Muscle layer of colon (tissue), 2 donors: ENCODE measurements at regions not wholly inside any gene's neighbourhood (a gene's known extent, or its start where the extent isn't known, plus 50 kb on each side); places are given as distances from the start of the nearest gene placed in this dataset.

Experiments used
- H3K27ac ChIP-seq: one replicate; pipeline ENCODE4 v1.7.0; 2013; ENCODE audit warnings: low read depth, mild to moderate bottlenecking, low read length, moderate library complexity
- H3K27me3 ChIP-seq, 2 donors: one replicate each; pipeline ENCODE4 v1.7.0; 2013; ENCODE audit warnings: low read length in 2 of 2, mild to moderate bottlenecking in 2 of 2; ENCODE audit not compliant: insufficient read depth in 2 of 2, control insufficient read depth in 1 of 2
- H3K36me3 ChIP-seq: one replicate; pipeline ENCODE4 v1.7.0; 2013; ENCODE audit warnings: mild to moderate bottlenecking, low read length; ENCODE audit not compliant: insufficient read depth
- H3K4me1 ChIP-seq: one replicate; pipeline ENCODE4 v1.7.0; 2013; ENCODE audit warnings: mild to moderate bottlenecking, low read length; ENCODE audit not compliant: insufficient read depth
- H3K4me3 ChIP-seq, 2 donors: one replicate each; pipeline ENCODE4 v1.7.0; 2013; ENCODE audit warnings: low read length in 2 of 2, low read depth in 1 of 2, mild to moderate bottlenecking in 1 of 2, moderate library complexity in 1 of 2
- H3K9ac ChIP-seq: one replicate; pipeline ENCODE4 v1.7.0; 2013; ENCODE audit warnings: low read length
- H3K9me3 ChIP-seq: one replicate; pipeline ENCODE4 v1.7.0; 2013; ENCODE audit warnings: mild to moderate bottlenecking, low read length
- donor health status: abdominal sarcoma.
- donor health status: Adenocarcinoma of cecum.

- H3K27ac ChIP-seq, result no peak overlapping the region
- no peaks in the 10 kb centered on the region for H3K36me3 ChIP-seq
- H3K27me3 ChIP-seq, result no peaks in the 10 kb centered on the region
Measured at GRCh38 chr1:98306517-98307089, 354.9 kb upstream of the SNX7 start.

GRCh38 chr1:98305362-98305761 is 356.2 kb upstream of the SNX7 start:
- Histone ChIP-seq H3K27me3 (no peaks in the 10 kb centered on the region), H3K9me3 (no peaks in the 10 kb centered on the region), H3K4me1 (no peaks in the 10 kb centered on the region), H3K27ac (no peak overlapping the region), H3K9ac (no peak overlapping the region), H3K36me3 (no peaks in the 10 kb centered on the region), H3K4me3 (no peak overlapping the region)

More at GRCh38 chr1:98306517-98307089, 354.9 kb upstream of the SNX7 start:
- Histone ChIP-seq H3K9ac (no peak overlapping the region), H3K4me3 (no peak overlapping the region), H3K9me3 (no peaks in the 10 kb centered on the region), H3K4me1 (no peaks in the 10 kb centered on the region)

- Histone ChIP-seq H3K9ac (no peak overlapping the region), H3K27ac (no peak overlapping the region), H3K9me3 (no peaks in the 10 kb centered on the region), H3K4me3 (no peak overlapping the region), H3K4me1 (no peaks in the 10 kb centered on the region), H3K36me3 (no peaks in the 10 kb centered on the region), H3K27me3 (no peaks in the 10 kb centered on the region)
Measured at GRCh38 chr1:98304888-98305287, 356.6 kb upstream of the SNX7 start.

- Histone ChIP-seq H3K9ac (no peak overlapping the region), H3K9me3 (no peaks in the 10 kb centered on the region), H3K27me3 (no peaks in the 10 kb centered on the region), H3K27ac (no peak overlapping the region), H3K4me3 (no peak overlapping the region), H3K4me1 (no peaks in the 10 kb centered on the region), H3K36me3 (no peaks in the 10 kb centered on the region)
Measured at GRCh38 chr1:98299861-98300260, 361.7 kb upstream of the SNX7 start.

- no peaks in the 10 kb centered on the region for H3K27me3 ChIP-seq
- H3K9ac ChIP-seq, result no peak overlapping the region
- no peak overlapping the region for H3K27ac ChIP-seq
- no peaks in the 10 kb centered on the region for H3K4me1 ChIP-seq
- H3K36me3 ChIP-seq, result no peaks in the 10 kb centered on the region
- no peak overlapping the region for H3K4me3 ChIP-seq
- H3K9me3 ChIP-seq, result no peaks in the 10 kb centered on the region
Measured at GRCh38 chr1:98299313-98299712, 362.2 kb upstream of the SNX7 start.

- H3K36me3 ChIP-seq, result no peaks in the 10 kb centered on the region
- H3K4me3 ChIP-seq, result no peak overlapping the region
- H3K4me1 ChIP-seq, result no peaks in the 10 kb centered on the region
- no peaks in the 10 kb centered on the region for H3K9me3 ChIP-seq
- H3K27ac ChIP-seq, result no peak overlapping the region
- no peak overlapping the region for H3K9ac ChIP-seq
- H3K27me3 ChIP-seq, result no peaks in the 10 kb centered on the region
Measured at GRCh38 chr1:98298319-98298718, 363.2 kb upstream of the SNX7 start.

- Histone ChIP-seq H3K9ac (no peak overlapping the region), H3K27me3 (no peaks in the 10 kb centered on the region), H3K9me3 (no peaks in the 10 kb centered on the region), H3K4me1 (no peaks in the 10 kb centered on the region), H3K27ac (no peak overlapping the region), H3K36me3 (no peaks in the 10 kb centered on the region), H3K4me3 (no peak overlapping the region)
Measured at GRCh38 chr1:98296681-98297080, 364.8 kb upstream of the SNX7 start.

- no peaks in the 10 kb centered on the region for H3K36me3 ChIP-seq
- no peak overlapping the region for H3K4me3 ChIP-seq
- H3K9me3 ChIP-seq, result no peaks in the 10 kb centered on the region
- H3K4me1 ChIP-seq, result no peaks in the 10 kb centered on the region
- H3K9ac ChIP-seq, result no peak overlapping the region
- no peaks in the 10 kb centered on the region for H3K27me3 ChIP-seq
- H3K27ac ChIP-seq, result no peak overlapping the region
Measured at GRCh38 chr1:98294127-98294526, 367.4 kb upstream of the SNX7 start.

- Histone ChIP-seq H3K4me1 (no peaks in the 10 kb centered on the region), H3K4me3 (no peak overlapping the region), H3K9ac (no peak overlapping the region), H3K27ac (no peak overlapping the region), H3K9me3 (no peaks in the 10 kb centered on the region), H3K36me3 (no peaks in the 10 kb centered on the region), H3K27me3 (no peaks in the 10 kb centered on the region)
Measured at GRCh38 chr1:98292994-98293393, 368.5 kb upstream of the SNX7 start.

- no peaks in the 10 kb centered on the region for H3K36me3 ChIP-seq
- no peak overlapping the region for H3K9ac ChIP-seq
- H3K27ac ChIP-seq, result no peak overlapping the region
- no peaks in the 10 kb centered on the region for H3K9me3 ChIP-seq
- H3K27me3 ChIP-seq, result no peaks in the 10 kb centered on the region
- H3K4me1 ChIP-seq, result no peaks in the 10 kb centered on the region
- H3K4me3 ChIP-seq, result no peak overlapping the region
Measured at GRCh38 chr1:98289311-98289710, 368.5 kb upstream of the DPYD start.

- Histone ChIP-seq H3K27me3 (no peaks in the 10 kb centered on the region), H3K9me3 (no peaks in the 10 kb centered on the region), H3K27ac (no peak overlapping the region), H3K4me3 (no peak overlapping the region), H3K9ac (no peak overlapping the region), H3K4me1 (no peaks in the 10 kb centered on the region), H3K36me3 (no peaks in the 10 kb centered on the region)
Measured at GRCh38 chr1:98288494-98288893, 367.7 kb upstream of the DPYD start.

GRCh38 chr1:98287626-98288025 is 366.8 kb upstream of the DPYD start:
- no peak overlapping the region for H3K4me3 ChIP-seq
- no peak overlapping the region for H3K9ac ChIP-seq
- no peak overlapping the region for H3K27ac ChIP-seq
- H3K36me3 ChIP-seq, result no peaks in the 10 kb centered on the region
- H3K4me1 ChIP-seq, result no peaks in the 10 kb centered on the region
- no peaks in the 10 kb centered on the region for H3K27me3 ChIP-seq
- no peaks in the 10 kb centered on the region for H3K9me3 ChIP-seq
